ENCODE measurements at regions not wholly inside any gene's neighbourhood (a gene's known extent, or its start where the extent isn't known, plus 50 kb on each side); places are given as distances from the start of the nearest gene placed in this dataset.

DNA sequence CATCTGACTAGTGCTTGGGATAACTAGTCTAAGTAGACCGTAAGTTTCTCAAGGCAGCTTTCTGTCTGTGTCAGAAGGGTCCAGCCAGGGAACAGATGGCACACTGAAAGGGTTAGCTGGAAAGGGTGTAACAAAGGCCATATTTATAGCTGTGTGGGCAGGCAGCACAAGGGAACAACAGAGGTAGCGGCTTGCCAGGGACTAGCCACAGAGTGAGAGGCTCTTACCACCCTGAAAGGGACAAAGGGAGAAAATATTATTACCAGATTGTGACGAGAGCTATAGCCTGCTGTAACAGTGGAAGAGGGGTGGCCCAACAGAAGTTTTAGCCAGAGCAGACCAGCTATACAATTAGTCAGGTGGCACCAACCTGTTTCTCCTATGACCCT is 129.4 kb downstream of the CCDC34 start:
- peaks cover 7% of the 10 kb centered on the region for H3K9me3 Mint-ChIP-seq (ENCODE audit: unreplicated experiment)
- no peak for DNase-seq
- TF ChIP-seq, protein P1, sequence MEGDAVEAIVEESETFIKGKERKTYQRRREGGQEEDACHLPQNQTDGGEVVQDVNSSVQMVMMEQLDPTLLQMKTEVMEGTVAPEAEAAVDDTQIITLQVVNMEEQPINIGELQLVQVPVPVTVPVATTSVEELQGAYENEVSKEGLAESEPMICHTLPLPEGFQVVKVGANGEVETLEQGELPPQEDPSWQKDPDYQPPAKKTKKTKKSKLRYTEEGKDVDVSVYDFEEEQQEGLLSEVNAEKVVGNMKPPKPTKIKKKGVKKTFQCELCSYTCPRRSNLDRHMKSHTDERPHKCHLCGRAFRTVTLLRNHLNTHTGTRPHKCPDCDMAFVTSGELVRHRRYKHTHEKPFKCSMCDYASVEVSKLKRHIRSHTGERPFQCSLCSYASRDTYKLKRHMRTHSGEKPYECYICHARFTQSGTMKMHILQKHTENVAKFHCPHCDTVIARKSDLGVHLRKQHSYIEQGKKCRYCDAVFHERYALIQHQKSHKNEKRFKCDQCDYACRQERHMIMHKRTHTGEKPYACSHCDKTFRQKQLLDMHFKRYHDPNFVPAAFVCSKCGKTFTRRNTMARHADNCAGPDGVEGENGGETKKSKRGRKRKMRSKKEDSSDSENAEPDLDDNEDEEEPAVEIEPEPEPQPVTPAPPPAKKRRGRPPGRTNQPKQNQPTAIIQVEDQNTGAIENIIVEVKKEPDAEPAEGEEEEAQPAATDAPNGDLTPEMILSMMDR (IDR thresholded peaks at IDR 0.05; ENCODE audit: partially characterized antibody, unreplicated experiment) = no peak
- H3K4me1 Mint-ChIP-seq (ENCODE audit: low read depth, unreplicated experiment) = peaks cover 12% of the 10 kb centered on the region
- no peak overlapping the region for H3K4me3 Mint-ChIP-seq (ENCODE audit: unreplicated experiment)
- no peaks in the 10 kb centered on the region for H3K27me3 Mint-ChIP-seq (ENCODE audit: unreplicated experiment)
- H3K36me3 Mint-ChIP-seq (ENCODE audit: unreplicated experiment) = no peaks in the 10 kb centered on the region
- H3K27ac Mint-ChIP-seq (ENCODE audit: unreplicated experiment) = peak overlapping the region; percentile 89

DNA sequence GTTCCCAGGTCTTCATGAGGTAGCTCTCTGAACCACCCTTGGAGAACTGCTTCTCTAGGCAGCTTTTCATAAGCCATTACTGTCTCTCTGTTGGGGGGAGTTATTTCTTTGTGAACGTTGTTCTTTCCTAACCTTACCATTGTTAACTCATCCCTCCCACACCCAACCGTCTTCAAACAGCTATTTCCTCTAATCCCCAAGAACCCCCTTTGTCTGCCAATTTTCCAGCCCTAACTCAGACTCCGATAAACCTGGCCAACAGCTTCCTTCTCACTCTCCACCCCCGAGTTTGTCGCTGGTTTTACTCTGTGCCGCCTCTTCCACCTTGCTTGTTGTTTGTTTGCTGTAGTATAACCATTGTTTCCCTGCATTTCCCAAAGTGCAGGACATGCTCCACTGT is 131.5 kb downstream of the CCDC34 start:
- H3K36me3 Mint-ChIP-seq (ENCODE audit: unreplicated experiment) = no peaks in the 10 kb centered on the region
- TF ChIP-seq, protein P1 (IDR thresholded peaks at IDR 0.05; ENCODE audit: partially characterized antibody, unreplicated experiment) = no peak
- no peak for DNase-seq
- no peak overlapping the region for H3K4me3 Mint-ChIP-seq (ENCODE audit: unreplicated experiment)
- H3K27me3 Mint-ChIP-seq (ENCODE audit: unreplicated experiment) = no peaks in the 10 kb centered on the region
- peaks cover 7% of the 10 kb centered on the region for H3K9me3 Mint-ChIP-seq (ENCODE audit: unreplicated experiment)
- H3K27ac Mint-ChIP-seq (ENCODE audit: unreplicated experiment) = no peak overlapping the region
- H3K4me1 Mint-ChIP-seq (ENCODE audit: low read depth, unreplicated experiment) = peaks cover 18% of the 10 kb centered on the region

DNA sequence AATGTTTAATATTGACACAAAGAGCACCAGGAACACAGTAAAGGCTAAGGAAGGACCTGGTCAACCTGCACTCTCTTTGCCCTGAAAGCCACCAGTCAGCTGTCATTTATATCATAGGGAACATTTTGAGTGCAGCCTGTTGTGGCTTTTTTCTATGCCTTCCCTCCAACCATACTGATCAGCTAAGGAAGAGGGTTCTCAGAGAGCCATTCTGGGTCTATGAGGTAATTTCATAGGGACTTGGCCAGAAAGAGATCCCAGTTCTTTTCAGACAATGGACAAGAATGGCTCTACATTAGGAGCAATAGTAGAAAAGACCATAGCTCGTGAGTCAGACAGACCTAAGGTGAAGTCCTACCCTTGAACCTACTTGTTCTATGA is 132.8 kb downstream of the CCDC34 start:
- TF ChIP-seq, protein P1 (IDR thresholded peaks at IDR 0.05; ENCODE audit: partially characterized antibody, unreplicated experiment) = no peak
- H3K4me1 Mint-ChIP-seq (ENCODE audit: low read depth, unreplicated experiment) = peaks cover 18% of the 10 kb centered on the region
- no peaks in the 10 kb centered on the region for H3K36me3 Mint-ChIP-seq (ENCODE audit: unreplicated experiment)
- H3K9me3 Mint-ChIP-seq (ENCODE audit: unreplicated experiment) = peaks cover 8% of the 10 kb centered on the region
- H3K27ac Mint-ChIP-seq (ENCODE audit: unreplicated experiment) = no peak overlapping the region
- no peak overlapping the region for H3K4me3 Mint-ChIP-seq (ENCODE audit: unreplicated experiment)
- peaks cover 2% of the 10 kb centered on the region for H3K27me3 Mint-ChIP-seq (ENCODE audit: unreplicated experiment)
- DNase-seq = no peak

DNA sequence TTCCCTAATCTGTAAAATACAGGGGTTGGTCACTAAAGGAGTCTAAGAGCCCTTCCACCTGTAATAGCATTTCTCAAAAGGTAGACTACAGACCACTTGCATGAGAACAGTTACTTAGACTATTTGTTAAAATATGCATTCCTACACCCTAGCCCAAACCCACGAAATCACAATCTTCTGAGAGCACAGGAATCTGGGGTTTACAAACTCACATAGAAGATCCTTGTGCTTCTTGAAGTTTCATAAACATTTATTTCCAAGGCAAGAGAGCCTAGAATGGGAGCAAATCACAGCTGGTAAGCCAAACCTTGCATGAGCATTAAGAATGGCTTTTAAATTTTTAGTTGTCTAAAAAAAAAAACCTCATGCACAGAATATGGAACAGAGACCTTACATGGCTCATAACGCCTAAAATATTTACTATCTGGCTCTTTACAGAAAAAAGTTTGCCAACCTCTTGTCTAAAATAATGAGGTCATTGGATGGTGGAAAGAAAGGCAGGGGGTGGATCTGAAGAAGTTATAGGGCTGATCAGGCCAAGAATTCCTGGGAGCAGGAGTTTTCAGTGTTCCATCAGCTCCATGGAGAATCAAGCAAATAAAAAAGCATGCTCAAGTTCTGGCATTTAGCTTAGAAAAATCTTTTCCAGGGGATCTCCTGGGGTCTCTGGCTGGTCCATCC is 133.4 kb downstream of the CCDC34 start:
- DNase-seq = no peak
- Mint-ChIP-seq H3K4me3 (ENCODE audit: unreplicated experiment) (no peak overlapping the region), H3K27ac (ENCODE audit: unreplicated experiment) (no peak overlapping the region), H3K4me1 (ENCODE audit: low read depth, unreplicated experiment) (peaks cover 16% of the 10 kb centered on the region), H3K27me3 (ENCODE audit: unreplicated experiment) (peaks cover 2% of the 10 kb centered on the region), H3K9me3 (ENCODE audit: unreplicated experiment) (peaks cover 8% of the 10 kb centered on the region), H3K36me3 (ENCODE audit: unreplicated experiment) (no peaks in the 10 kb centered on the region)
- TF ChIP-seq, protein P1 (IDR thresholded peaks at IDR 0.05; ENCODE audit: partially characterized antibody, unreplicated experiment) = no peak

DNA sequence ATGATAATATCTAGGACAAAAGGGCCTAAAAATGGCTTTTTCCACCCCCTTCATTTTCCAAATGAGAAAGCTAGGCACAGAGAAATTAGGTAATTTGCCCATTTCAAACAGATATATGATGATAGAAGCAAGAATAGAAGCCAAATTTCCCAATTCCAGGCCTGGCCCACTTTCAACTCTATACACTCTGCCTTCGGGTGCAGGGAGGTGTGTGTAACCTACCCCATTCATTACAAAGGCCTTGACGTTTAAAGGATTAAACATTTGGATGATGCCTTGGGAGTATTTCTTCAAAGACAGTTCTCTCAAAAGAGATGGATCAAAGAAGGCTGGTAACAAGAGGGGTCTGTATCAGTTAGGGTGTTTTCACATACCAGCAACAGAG is 134.1 kb downstream of the CCDC34 start:
- Mint-ChIP-seq H3K9me3 (ENCODE audit: unreplicated experiment) (peaks cover 8% of the 10 kb centered on the region), H3K4me3 (ENCODE audit: unreplicated experiment) (no peak overlapping the region), H3K27ac (ENCODE audit: unreplicated experiment) (no peak overlapping the region), H3K27me3 (ENCODE audit: unreplicated experiment) (peaks cover 2% of the 10 kb centered on the region), H3K36me3 (ENCODE audit: unreplicated experiment) (no peaks in the 10 kb centered on the region), H3K4me1 (ENCODE audit: low read depth, unreplicated experiment) (peaks cover 12% of the 10 kb centered on the region)
- DNase-seq = no peak
- TF ChIP-seq, protein P1 (IDR thresholded peaks at IDR 0.05; ENCODE audit: partially characterized antibody, unreplicated experiment) = no peak
